ENCODE measurements at regions not wholly inside any gene's neighbourhood (a gene's known extent, or its start where the extent isn't known, plus 50 kb on each side); places are given as distances from the start of the nearest gene placed in this dataset.

DNA sequence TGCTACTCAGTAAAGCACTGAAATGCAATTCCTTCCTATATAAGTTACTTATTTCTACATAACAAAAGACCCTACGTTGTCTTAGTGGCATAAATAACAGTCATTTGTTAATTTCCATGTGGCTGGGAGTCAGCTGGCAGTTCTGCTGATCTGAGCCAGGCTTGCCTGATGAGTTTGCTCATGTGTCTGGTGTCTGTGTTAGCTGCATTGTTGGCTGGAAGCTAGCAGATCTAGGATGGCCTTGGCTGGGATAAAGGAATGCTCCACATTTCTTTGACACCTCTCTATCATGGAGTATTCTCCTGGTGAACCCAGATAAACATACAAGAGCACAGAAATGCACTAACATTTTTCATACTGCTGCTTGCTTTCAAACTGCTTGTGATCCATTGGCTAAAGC is 264.4 kb upstream of the MON1B start:
- Mint-ChIP-seq H3K9me3 (ENCODE audit: low read depth) (peaks cover 5% of the 10 kb centered on the region), H3K27ac (no peak overlapping the region), H3K36me3 (no peaks in the 10 kb centered on the region), H3K4me1 (no peaks in the 10 kb centered on the region), H3K27me3 (no peaks in the 10 kb centered on the region), H3K4me3 (no peak overlapping the region)
- no peak for DNase-seq
- ATAC-seq, result no peak
- CTCF ChIA-PET, result no interaction called here

DNA sequence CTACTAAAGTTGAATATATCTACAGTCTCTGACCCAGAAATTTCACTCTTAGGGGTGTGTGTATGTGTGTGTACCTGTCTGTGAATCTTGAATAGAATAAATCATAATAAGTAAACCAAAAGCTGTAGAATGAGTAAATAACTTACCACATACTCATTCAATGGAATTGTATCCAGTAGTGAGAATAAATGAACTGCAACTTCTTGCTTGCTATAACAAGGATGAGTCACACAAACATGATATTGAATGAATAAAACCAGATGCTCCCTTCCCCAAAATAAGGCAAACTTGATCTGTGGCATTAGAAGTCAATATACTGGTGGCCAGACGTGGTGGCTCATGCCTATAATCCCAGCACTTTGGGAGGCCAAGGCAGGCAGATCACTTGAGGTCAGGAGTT is 259.8 kb upstream of the MON1B start:
- CTCF ChIA-PET, result no interaction called here
- H3K27me3 Mint-ChIP-seq, result no peaks in the 10 kb centered on the region
- H3K36me3 Mint-ChIP-seq, result no peaks in the 10 kb centered on the region
- no peak for DNase-seq
- ATAC-seq, result no peak
- no peak overlapping the region for H3K4me3 Mint-ChIP-seq
- no peaks in the 10 kb centered on the region for H3K4me1 Mint-ChIP-seq
- H3K9me3 Mint-ChIP-seq (ENCODE audit: low read depth), result peaks cover 2% of the 10 kb centered on the region
- H3K27ac Mint-ChIP-seq, result no peak overlapping the region

DNA sequence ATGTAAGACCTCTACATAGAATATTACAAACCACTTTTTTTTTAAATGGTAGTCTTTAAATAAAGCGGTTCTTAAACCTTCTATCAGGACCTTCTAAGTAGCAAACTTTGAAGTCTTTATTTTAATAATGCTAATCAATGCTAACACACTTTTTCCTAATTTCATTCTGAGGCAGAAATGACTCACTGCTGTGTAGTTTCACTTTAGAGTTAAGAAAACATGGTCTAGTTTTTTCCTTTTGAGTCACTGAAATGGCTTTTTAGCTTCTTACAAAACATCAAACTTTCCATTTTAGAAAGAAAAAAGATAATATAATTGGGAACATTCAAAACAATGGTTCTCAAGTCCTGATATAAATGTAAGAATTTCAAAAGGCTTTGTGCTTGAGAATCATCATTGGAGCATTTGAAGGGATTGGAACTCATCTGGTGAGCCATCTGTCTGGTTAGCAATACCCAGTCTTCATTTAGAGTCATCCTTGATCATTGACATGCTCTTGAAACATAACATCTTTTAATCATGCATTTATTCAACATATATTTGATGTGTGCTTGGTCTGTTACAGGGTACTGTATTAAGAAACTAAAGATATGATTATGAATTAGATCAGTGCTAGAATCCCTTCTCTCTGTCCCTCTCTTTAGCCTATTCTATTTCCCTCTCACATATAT is 258.3 kb upstream of the MON1B start:
- H3K27ac Mint-ChIP-seq, result no peak overlapping the region
- DNase-seq (no peak), ATAC-seq (no peak)
- H3K4me3 Mint-ChIP-seq, result no peak overlapping the region
- H3K4me1 Mint-ChIP-seq, result no peaks in the 10 kb centered on the region
- H3K36me3 Mint-ChIP-seq, result no peaks in the 10 kb centered on the region
- CTCF ChIA-PET, result no interaction called here
- no peaks in the 10 kb centered on the region for H3K27me3 Mint-ChIP-seq
- peaks cover 2% of the 10 kb centered on the region for H3K9me3 Mint-ChIP-seq (ENCODE audit: low read depth)

DNA sequence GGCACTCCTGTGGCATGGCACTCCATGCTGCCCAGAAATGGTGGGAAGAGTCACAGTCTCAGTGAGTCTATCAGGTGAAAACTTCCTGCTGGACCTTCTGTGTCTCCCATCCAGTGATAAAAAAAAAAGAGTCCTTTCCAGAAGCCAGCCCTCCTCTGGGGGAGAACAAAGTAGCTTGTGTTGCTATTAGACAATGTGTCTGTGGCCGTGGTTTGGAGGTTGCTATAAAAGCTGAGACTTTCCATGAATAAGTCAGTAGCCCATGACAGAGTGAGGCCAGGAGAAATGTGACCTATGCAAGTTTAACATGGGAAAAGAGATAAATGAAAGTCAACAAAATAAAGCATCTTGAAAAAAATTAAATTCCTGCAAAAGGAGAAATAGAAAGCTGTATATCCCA is 250.7 kb upstream of the MON1B start:
- Mint-ChIP-seq H3K9me3 (ENCODE audit: low read depth) (no peaks in the 10 kb centered on the region), H3K27ac (no peak overlapping the region), H3K27me3 (no peaks in the 10 kb centered on the region), H3K4me1 (no peaks in the 10 kb centered on the region), H3K4me3 (no peak overlapping the region), H3K36me3 (no peaks in the 10 kb centered on the region)
- DNase-seq (no peak), ATAC-seq (no peak)
- CTCF ChIA-PET, result no interaction called here

DNA sequence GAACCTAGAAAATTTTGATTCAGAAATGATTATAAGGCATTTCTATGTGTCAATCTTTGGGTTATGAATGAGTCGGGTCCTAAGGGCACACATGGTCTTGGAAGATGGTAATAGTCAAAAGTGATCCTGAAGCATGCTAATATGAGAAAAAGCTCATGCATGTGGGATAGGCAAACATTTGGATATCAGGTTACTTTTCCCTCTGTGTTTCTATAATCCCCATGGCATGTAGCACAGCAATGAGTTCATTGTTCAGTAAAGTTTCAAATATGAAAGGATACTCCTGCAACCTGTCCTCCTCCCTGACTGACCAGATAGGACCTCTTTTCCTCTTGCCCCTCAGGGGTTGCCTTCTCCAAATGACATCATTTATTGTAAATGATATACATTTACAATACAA is 249.9 kb upstream of the MON1B start:
- no peaks in the 10 kb centered on the region for H3K36me3 Mint-ChIP-seq
- no peaks in the 10 kb centered on the region for H3K4me1 Mint-ChIP-seq
- no peak overlapping the region for H3K27ac Mint-ChIP-seq
- H3K27me3 Mint-ChIP-seq, result no peaks in the 10 kb centered on the region
- CTCF ChIA-PET, result no interaction called here
- DNase-seq (no peak), ATAC-seq (no peak)
- no peaks in the 10 kb centered on the region for H3K9me3 Mint-ChIP-seq (ENCODE audit: low read depth)
- no peak overlapping the region for H3K4me3 Mint-ChIP-seq

DNA sequence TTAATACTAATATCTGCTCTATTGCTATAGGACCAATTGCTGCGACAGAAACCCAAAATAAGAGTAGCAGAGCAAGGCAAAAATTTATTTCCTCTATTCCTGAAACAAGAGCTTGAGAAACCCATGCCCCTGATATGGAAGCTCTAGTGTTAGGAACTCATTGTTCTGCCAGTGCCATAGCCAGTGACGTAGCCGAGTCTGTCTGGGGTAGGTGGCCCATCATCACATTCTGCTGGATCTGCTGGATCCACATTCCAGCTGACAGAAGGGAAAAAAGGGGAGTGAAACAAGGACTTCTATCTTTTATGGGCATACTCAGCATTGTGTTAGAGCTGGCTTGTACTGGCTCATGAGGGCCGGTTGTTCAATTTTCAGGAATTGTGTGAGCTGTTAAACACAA is 248.9 kb upstream of the MON1B start:
- Mint-ChIP-seq H3K27me3 (no peaks in the 10 kb centered on the region), H3K4me1 (no peaks in the 10 kb centered on the region), H3K27ac (no peak overlapping the region), H3K36me3 (no peaks in the 10 kb centered on the region), H3K9me3 (ENCODE audit: low read depth) (no peaks in the 10 kb centered on the region), H3K4me3 (no peak overlapping the region)
- no peak for DNase-seq
- CTCF ChIA-PET, result no interaction called here
- no peak for ATAC-seq

DNA sequence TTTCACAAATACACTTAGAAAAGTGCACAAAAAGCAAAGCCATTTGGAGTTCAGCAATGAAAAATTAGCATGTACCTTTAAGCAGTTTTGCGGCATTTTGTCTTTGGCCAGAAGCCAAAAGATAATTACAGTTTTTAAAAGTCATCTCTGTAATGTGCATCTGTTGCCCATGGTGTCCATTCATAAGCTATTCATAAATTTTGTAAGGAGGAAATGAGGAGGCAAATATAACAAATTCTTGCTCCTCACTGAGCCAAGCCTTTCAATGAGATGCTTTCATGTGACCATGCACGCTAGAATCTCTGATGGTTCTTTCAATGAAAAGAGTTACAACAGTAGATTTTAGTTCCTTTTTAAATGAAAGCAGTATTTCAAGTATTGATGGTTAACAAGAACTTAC is 247.1 kb upstream of the MON1B start:
- Mint-ChIP-seq H3K27me3 (no peaks in the 10 kb centered on the region), H3K4me3 (no peak overlapping the region), H3K4me1 (no peaks in the 10 kb centered on the region), H3K27ac (no peak overlapping the region), H3K9me3 (ENCODE audit: low read depth) (no peaks in the 10 kb centered on the region), H3K36me3 (no peaks in the 10 kb centered on the region)
- DNase-seq (no peak), ATAC-seq (no peak)
- CTCF ChIA-PET, result no interaction called here

DNA sequence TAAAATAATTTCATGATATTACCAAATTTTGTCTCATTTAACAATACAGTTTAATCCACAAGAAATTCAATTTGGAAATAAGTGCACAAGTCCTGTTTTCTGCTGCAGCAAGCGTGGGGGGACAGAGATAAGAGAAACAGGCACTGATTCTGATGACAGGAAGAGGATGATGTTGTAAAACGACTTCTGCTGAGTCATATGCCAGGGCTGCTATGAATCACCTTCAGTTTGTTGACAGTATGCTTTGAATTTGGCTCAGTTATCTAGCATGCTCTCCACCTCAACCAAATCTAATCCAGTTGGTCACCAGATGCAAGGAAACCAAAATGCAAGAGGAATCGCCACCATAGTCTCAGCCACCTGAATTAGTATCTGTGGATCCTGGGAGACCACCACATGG is 244.1 kb upstream of the MON1B start:
- no peak for DNase-seq
- no peaks in the 10 kb centered on the region for H3K4me1 Mint-ChIP-seq
- peaks cover 15% of the 10 kb centered on the region for H3K9me3 Mint-ChIP-seq (ENCODE audit: low read depth)
- no peak overlapping the region for H3K4me3 Mint-ChIP-seq
- no peaks in the 10 kb centered on the region for H3K36me3 Mint-ChIP-seq
- H3K27me3 Mint-ChIP-seq, result no peaks in the 10 kb centered on the region
- peak; percentile 30 for ATAC-seq
- H3K27ac Mint-ChIP-seq, result no peak overlapping the region
- CTCF ChIA-PET, result no interaction called here

DNA sequence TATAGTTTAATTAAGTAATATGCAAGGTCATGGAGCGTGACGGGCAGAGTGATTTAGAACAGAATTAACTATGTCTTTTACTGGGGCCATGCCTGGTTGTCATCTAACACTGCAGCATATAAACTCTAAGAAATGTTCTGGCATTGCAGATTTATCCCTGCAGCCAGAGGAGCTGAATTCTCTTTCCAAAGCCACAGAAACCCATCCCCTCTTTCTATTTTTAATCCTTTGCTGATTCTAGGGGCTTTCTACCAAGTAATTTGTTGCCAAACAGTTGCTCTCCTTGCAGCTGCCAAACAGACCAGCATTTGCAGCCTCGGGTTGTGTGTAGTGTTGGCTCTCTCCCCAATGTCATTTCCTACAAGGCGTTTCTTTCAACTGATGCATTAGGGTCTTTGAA is 243.2 kb upstream of the MON1B start:
- no peaks in the 10 kb centered on the region for H3K4me1 Mint-ChIP-seq
- no peak overlapping the region for H3K4me3 Mint-ChIP-seq
- DNase-seq, result no peak

DNA sequence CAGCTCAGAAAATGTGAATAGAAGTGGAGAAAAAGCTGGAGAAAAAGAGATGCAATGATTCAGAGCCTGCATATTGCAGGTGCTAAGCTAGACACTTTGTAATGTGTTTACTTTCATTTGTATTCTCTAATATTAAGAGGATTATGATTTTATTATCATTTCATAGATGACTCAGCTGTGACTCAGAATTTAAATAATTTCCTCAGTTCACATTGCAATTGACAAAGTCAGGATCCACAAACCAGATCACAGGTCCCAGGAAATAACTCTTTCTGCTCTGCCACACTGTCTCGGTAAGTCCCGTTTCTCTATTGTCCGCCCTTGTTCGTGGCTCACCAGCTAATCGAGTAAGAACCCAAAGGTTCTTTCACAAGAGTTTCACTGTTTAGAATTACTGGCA is 235.4 kb upstream of the MON1B start:
- CTCF ChIA-PET, result no interaction called here
- Mint-ChIP-seq H3K36me3 (no peaks in the 10 kb centered on the region), H3K9me3 (ENCODE audit: low read depth) (peaks cover 15% of the 10 kb centered on the region), H3K27ac (no peak overlapping the region), H3K4me3 (no peak overlapping the region), H3K4me1 (no peaks in the 10 kb centered on the region), H3K27me3 (no peaks in the 10 kb centered on the region)
- ATAC-seq (no peak), DNase-seq (no peak)

More for the DNA sequence above, 243.2 kb upstream of the MON1B start:
- H3K27ac Mint-ChIP-seq, result no peak overlapping the region
- no peaks in the 10 kb centered on the region for H3K36me3 Mint-ChIP-seq
- H3K27me3 Mint-ChIP-seq, result no peaks in the 10 kb centered on the region
- CTCF ChIA-PET, result no interaction called here
- ATAC-seq, result no peak
- peaks cover 15% of the 10 kb centered on the region for H3K9me3 Mint-ChIP-seq (ENCODE audit: low read depth)

DNA sequence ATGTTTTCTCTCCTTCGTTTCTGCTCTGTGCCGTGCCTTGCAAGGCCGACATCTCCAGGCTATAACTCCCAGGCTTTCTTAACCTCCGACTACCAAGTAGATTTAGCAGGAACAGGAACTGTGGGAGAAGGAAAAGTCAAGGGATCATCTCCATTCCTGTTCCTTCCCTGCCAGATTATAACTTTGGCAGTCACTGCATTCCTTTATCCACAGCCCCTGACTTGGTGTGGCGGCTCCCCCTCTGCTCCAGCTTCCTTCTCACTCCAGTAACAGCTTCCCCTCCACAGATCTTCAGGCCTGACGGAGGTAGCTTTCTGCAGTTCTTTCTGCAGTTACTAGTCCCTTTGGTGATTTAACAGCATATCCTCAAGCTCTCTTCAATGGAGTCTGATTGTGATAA is 234.6 kb upstream of the MON1B start:
- H3K36me3 Mint-ChIP-seq, result no peaks in the 10 kb centered on the region
- ATAC-seq (no peak), DNase-seq (no peak)
- H3K27ac Mint-ChIP-seq, result no peak overlapping the region
- H3K4me1 Mint-ChIP-seq, result no peaks in the 10 kb centered on the region
- no peaks in the 10 kb centered on the region for H3K27me3 Mint-ChIP-seq
- peaks cover 8% of the 10 kb centered on the region for H3K9me3 Mint-ChIP-seq (ENCODE audit: low read depth)
- CTCF ChIA-PET, result no interaction called here
- no peak overlapping the region for H3K4me3 Mint-ChIP-seq

DNA sequence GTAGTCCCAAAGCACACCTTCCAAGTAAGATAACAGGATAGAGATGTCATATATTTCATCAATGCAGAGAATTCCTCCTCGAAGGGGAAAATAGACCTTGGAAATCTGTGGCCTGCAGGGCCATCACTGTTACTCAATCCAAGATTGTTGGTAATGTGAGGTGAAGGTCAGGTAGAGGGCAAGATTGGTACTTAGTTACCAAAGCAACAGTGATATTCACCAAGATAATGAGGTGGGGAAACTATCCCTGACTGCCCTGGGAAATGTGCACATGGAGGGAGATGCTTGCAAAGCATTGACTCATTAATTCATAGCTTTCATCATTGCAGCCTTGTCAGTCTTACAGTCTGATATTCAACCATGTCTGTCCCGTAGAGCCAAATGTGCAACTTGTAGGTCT is 234.1 kb upstream of the MON1B start:
- Mint-ChIP-seq H3K36me3 (no peaks in the 10 kb centered on the region), H3K4me3 (no peak overlapping the region), H3K9me3 (ENCODE audit: low read depth) (peaks cover 4% of the 10 kb centered on the region), H3K4me1 (no peaks in the 10 kb centered on the region), H3K27me3 (no peaks in the 10 kb centered on the region), H3K27ac (no peak overlapping the region)
- CTCF ChIA-PET, result no interaction called here
- DNase-seq (no peak), ATAC-seq (no peak)

DNA sequence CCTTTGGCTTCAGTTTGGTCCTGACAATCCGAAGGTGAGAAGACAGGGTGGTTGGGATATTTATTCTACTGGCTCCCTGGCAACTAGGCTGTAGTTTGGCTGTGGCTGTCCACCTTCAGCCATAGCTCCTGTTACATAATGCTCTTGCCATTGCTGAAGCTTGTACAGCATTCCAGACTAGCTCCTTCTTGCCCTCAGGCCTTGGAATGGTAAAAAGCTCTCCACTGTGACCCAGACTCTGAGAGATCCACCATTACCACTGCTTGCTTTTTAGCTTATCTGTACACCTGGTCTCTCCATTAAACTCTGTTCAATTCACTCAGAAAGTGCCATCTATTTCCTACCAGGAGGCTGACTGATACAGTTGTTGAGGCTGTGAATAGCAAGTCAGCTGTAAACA is 231.8 kb upstream of the MON1B start:
- Mint-ChIP-seq H3K4me3 (no peak overlapping the region), H3K36me3 (no peaks in the 10 kb centered on the region), H3K4me1 (no peaks in the 10 kb centered on the region), H3K9me3 (ENCODE audit: low read depth) (peaks cover 3% of the 10 kb centered on the region), H3K27ac (no peak overlapping the region), H3K27me3 (no peaks in the 10 kb centered on the region)
- DNase-seq (no peak), ATAC-seq (no peak)
- CTCF ChIA-PET, result no interaction called here

DNA sequence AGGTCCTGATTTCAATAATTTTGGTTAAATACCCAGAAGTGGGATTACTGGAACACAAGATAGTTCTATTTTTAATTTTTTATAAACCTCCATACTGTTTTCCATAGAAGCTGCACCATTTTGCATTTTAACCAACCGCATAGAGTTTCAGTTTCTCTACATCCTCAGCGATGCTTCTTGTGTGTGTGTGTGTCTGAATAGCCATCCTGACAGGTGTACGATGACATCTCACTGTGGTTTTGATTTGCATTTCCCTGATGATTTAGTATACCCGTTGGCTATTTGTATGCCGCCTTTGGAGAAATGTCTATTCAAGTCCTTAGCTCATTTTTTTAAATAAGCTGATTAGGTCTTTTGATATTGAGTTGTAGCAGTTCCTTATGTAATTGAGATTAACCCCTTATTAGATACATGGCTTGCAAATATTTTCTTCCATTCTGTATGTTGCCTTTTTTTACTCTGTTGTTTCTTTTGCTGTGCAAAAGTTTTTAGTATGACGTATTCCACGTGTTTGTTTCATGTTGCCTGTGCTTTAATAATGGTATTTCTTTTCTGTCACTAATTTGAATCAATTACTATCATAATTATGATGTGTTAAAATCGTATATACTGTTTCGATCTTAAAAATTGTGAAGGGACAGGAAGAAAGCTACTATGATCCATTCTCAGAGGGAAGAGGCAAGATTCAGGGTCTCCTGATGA is 227.2 kb upstream of the MON1B start:
- ATAC-seq (no peak), DNase-seq (no peak)
- Mint-ChIP-seq H3K27ac (no peak overlapping the region), H3K4me3 (no peak overlapping the region), H3K27me3 (no peaks in the 10 kb centered on the region), H3K9me3 (ENCODE audit: low read depth) (no peaks in the 10 kb centered on the region), H3K36me3 (no peaks in the 10 kb centered on the region), H3K4me1 (no peaks in the 10 kb centered on the region)
- CTCF ChIA-PET, result no interaction called here
